SK-N-SH (cell line): ENCODE measurements at regions not wholly inside any gene's neighbourhood (a gene's known extent, or its start where the extent isn't known, plus 50 kb on each side); places are given as distances from the start of the nearest gene placed in this dataset.

Experiments used
- CTCF ChIA-PET: fragments of 300-600, 350-600 bp; formaldehyde crosslinking; extraction: SDS; loops from one replicate; lab custom pipeline; 2021; lab: Yijun Ruan, JAX
- POLR2A ChIA-PET: fragments of 350-600 bp; sonication (Branson Sonifier 250); formaldehyde crosslinking; extraction: SDS; loops from one replicate; lab custom pipeline; 2020; ENCODE audit warnings: antibody characterized with exemption, inconsistent platforms; lab: Yijun Ruan, JAX
- DNase-seq: peaks from one replicate; pipeline ENCODE4 v3.0.0; 2012
- H2AFZ ChIP-seq: fragments of 200-600 bp; sonication (generic); 2 replicates; pipeline ENCODE4 v1.8.1; 2016; ENCODE audit warnings: antibody characterized with exemption, mild to moderate bottlenecking, low read depth
- H3F3A ChIP-seq: fragments of 200-600 bp; sonication (generic); replicated peaks from 2 replicates; pipeline ENCODE3; 2016; ENCODE audit warnings: antibody characterized with exemption, mild to moderate bottlenecking; ENCODE audit not compliant: insufficient read depth
- H3K27ac ChIP-seq, 2 experiments: fragments of 200-500 bp in 1 of 2; fragments of 200-600 bp in 1 of 2; sonication (Bioruptor generic) in 1 of 2; sonication (generic), shearing (Covaris generic) in 1 of 2; 2 replicates each; pipeline versions ENCODE4 v1.5.1 to v1.6.1; 2014 to 2016; ENCODE audit warnings: low read depth in 2 of 2, inconsistent platforms in 1 of 2, low read length in 1 of 2, mild to moderate bottlenecking in 1 of 2, mixed read lengths in 1 of 2
- H3K27me3 ChIP-seq: fragments of 200-600 bp; sonication (generic), shearing (Covaris generic); 2 replicates; pipeline ENCODE4 v1.6.1; 2016; ENCODE audit warnings: mixed run types; ENCODE audit not compliant: insufficient read depth
- H3K36me3 ChIP-seq, 2 experiments: fragments of 200-500 bp in 1 of 2; fragments of 200-600 bp in 1 of 2; sonication (Bioruptor generic) in 1 of 2; sonication (generic) in 1 of 2; replicated peaks in 1 of 2; 2 replicates each; pipeline versions ENCODE3 to v1.5.1; 2014 to 2016; ENCODE audit warnings: low read length in 1 of 2, mild to moderate bottlenecking in 1 of 2; ENCODE audit not compliant: insufficient read depth in 2 of 2, control insufficient read depth in 1 of 2
- H3K4me1 ChIP-seq, 2 experiments: fragments of 200-500 bp in 1 of 2; fragments of 200-600 bp in 1 of 2; sonication (Bioruptor generic) in 1 of 2; sonication (generic), shearing (Covaris generic) in 1 of 2; 2 replicates each; pipeline versions ENCODE4 v1.5.1 to v1.6.1; 2014 to 2016; ENCODE audit warnings: low read depth in 1 of 2, low read length in 1 of 2, mixed run types in 1 of 2; ENCODE audit not compliant: insufficient read depth in 2 of 2, control insufficient read depth in 1 of 2
- H3K4me2 ChIP-seq: fragments of 200-600 bp; sonication (generic), shearing (Covaris generic); 2 replicates; pipeline ENCODE4 v1.6.1; 2017; ENCODE audit warnings: mixed run types
- H3K4me3 ChIP-seq, 2 experiments: fragments of 200-500 bp in 1 of 2; fragments of 200-600 bp in 1 of 2; sonication (Bioruptor generic) in 1 of 2; sonication (generic), shearing (Covaris generic) in 1 of 2; 2 replicates each; pipeline versions ENCODE4 v1.5.1 to v1.8.1; 2014 to 2016; ENCODE audit warnings: low read depth in 2 of 2, inconsistent platforms in 1 of 2, low read length in 1 of 2, mild to moderate bottlenecking in 1 of 2, mixed read lengths in 1 of 2, moderate library complexity in 1 of 2
- H3K79me2 ChIP-seq: fragments of 200-600 bp; sonication (generic); 2 replicates; pipeline ENCODE4 v1.8.1; 2017; ENCODE audit warnings: mild to moderate bottlenecking; ENCODE audit not compliant: insufficient read depth
- H3K9ac ChIP-seq: fragments of 200-600 bp; sonication (generic); 2 replicates; pipeline ENCODE4 v1.6.1; 2017; ENCODE audit warnings: mixed run types
- H3K9me2 ChIP-seq: fragments of 200-600 bp; sonication (generic); 2 replicates; pipeline ENCODE4 v1.6.1; 2017; ENCODE audit warnings: mixed run types
- H3K9me3 ChIP-seq: fragments of 200-600 bp; sonication (generic); 2 replicates; pipeline ENCODE4 v1.6.1; 2017; ENCODE audit warnings: mixed run types, mild to moderate bottlenecking, moderate library complexity
- H4K20me1 ChIP-seq: fragments of 200-600 bp; sonication (generic); 2 replicates; pipeline ENCODE4 v1.6.1; 2017; ENCODE audit warnings: mild to moderate bottlenecking, mixed run types; ENCODE audit not compliant: insufficient read depth
- CTCF ChIP-seq: fragments of 200-600 bp; sonication (generic); IDR thresholded peaks from 2 replicates; pipeline ENCODE4 v1.6.1; 2017; ENCODE audit warnings: antibody characterized with exemption, mild to moderate bottlenecking, moderate library complexity
- EZH2phosphoT487 ChIP-seq: fragments of 200-600 bp; sonication (generic); IDR thresholded peaks from 2 replicates; pipeline ENCODE4 v1.6.1; 2017; ENCODE audit warnings: low read depth, mixed run types, mild to moderate bottlenecking, antibody characterized with exemption, moderate library complexity, borderline replicate concordance
- FOSL2 ChIP-seq: IDR thresholded peaks from 2 replicates; pipeline ENCODE4 v1.4.0; 2012; ENCODE audit warnings: low read depth, mild to moderate bottlenecking, moderate library complexity, borderline replicate concordance
- FOXJ3 ChIP-seq: sonication (generic); formaldehyde crosslinking; IDR thresholded peaks from 2 replicates; pipeline ENCODE4 v1.5.1; 2020; ENCODE audit warnings: mild to moderate bottlenecking, missing genetic modification reagents
- FOXM1 ChIP-seq: IDR thresholded peaks from 2 replicates; pipeline ENCODE4 v1.4.0; 2012; ENCODE audit warnings: low read depth, mild to moderate bottlenecking
- GABPA ChIP-seq: IDR thresholded peaks from 2 replicates; pipeline ENCODE4 v1.4.0; 2012; ENCODE audit warnings: low read depth, mild to moderate bottlenecking
- GATA2 ChIP-seq: sonication (generic); formaldehyde crosslinking; IDR thresholded peaks from 2 replicates; pipeline ENCODE4 v1.5.0; 2020; ENCODE audit warnings: mild to moderate bottlenecking, missing genetic modification reagents
- MAX ChIP-seq: IDR thresholded peaks from 2 replicates; pipeline ENCODE4 v1.4.0; 2012; ENCODE audit warnings: low read depth
- NRF1 ChIP-seq: IDR thresholded peaks from 2 replicates; pipeline ENCODE4 v1.6.1; 2012; ENCODE audit warnings: low read depth, mild to moderate bottlenecking, low read length
- PBX3 ChIP-seq: IDR thresholded peaks from 2 replicates; pipeline ENCODE4; 2012
- POLR2AphosphoS5 ChIP-seq: IDR thresholded peaks from 2 replicates; pipeline ENCODE4 v1.6.1; 2012; ENCODE audit warnings: low read depth, low read length
- RXRA ChIP-seq: IDR thresholded peaks from 2 replicates; pipeline ENCODE4 v1.4.0; 2012; ENCODE audit warnings: low read depth, mild to moderate bottlenecking, borderline replicate concordance
- SIN3A ChIP-seq: IDR thresholded peaks from 2 replicates; pipeline ENCODE4 v1.6.1; 2012; ENCODE audit warnings: low read depth, mild to moderate bottlenecking, low read length, moderate library complexity, borderline replicate concordance
- SMC3 ChIP-seq: IDR thresholded peaks from 2 replicates; pipeline ENCODE4 v1.6.1; 2012; ENCODE audit warnings: low read depth, low read length, improper control_type of control experiment
- TAF1 ChIP-seq: IDR thresholded peaks from 2 replicates; pipeline ENCODE4 v1.6.1; 2012; ENCODE audit warnings: low read depth, mild to moderate bottlenecking, low read length, moderate library complexity, borderline replicate concordance
- TCF12 ChIP-seq: IDR thresholded peaks from 2 replicates; pipeline ENCODE4 v1.4.0; 2012
- TEAD4 ChIP-seq: IDR thresholded peaks from 2 replicates; pipeline ENCODE4 v1.4.0; 2012; ENCODE audit warnings: mild to moderate bottlenecking, borderline replicate concordance; ENCODE audit not compliant: insufficient read depth
- YY1 ChIP-seq: IDR thresholded peaks from 2 replicates; pipeline ENCODE4 v1.4.0; 2012; ENCODE audit warnings: low read depth, mild to moderate bottlenecking
- ZBTB33 ChIP-seq: IDR thresholded peaks from 2 replicates; pipeline ENCODE4 v1.4.0; 2012; ENCODE audit warnings: low read depth, borderline replicate concordance
- WGBS: methylation state at CpG from one replicate; pipeline ENCODE4 v1.1.6; 2017; ENCODE audit warnings: low lambda C conversion rate; 5-methylcytosine and 5-hydroxymethylcytosine counted together

- Histone ChIP-seq H3F3A (no peaks in the 10 kb centered on the region), H2AFZ (no peak overlapping the region), H3K9me3 (no peaks in the 10 kb centered on the region), H3K9ac (no peak overlapping the region), H3K4me2 (no peak overlapping the region), H3K36me3 (no peaks in the 10 kb centered on the region), H3K4me3 (no peak overlapping the region), H3K27me3 (no peaks in the 10 kb centered on the region), H3K79me2 (no peaks in the 10 kb centered on the region), H4K20me1 (no peaks in the 10 kb centered on the region), H3K9me2 (no peaks in the 10 kb centered on the region), H3K4me1 (peaks cover 0 to 8% of the 10 kb centered on the region in 2 experiments; a peak in 1 of 4 replicates), H3K27ac (no peak overlapping the region)
- ChIA-PET CTCF (interaction anchor here (1.3 to 2.5 kb wide), 4 partner anchors 10 to 378 kb away, joined by 4 to 6 read pairs (median 6); no protein-coding TSS in a partner anchor), POLR2A (no interaction called here)
- TF ChIP-seq TEAD4 = no peak
- TF ChIP-seq GABPA = no peak
- no peak for TF ChIP-seq FOXM1
- TF ChIP-seq SIN3A = no peak
- TF ChIP-seq POLR2AphosphoS5 = no peak
- no peak for TF ChIP-seq EZH2phosphoT487
- no peak for TF ChIP-seq YY1
- TF ChIP-seq FOSL2 = no peak
- no peak for TF ChIP-seq TCF12
- TF ChIP-seq PBX3 = no peak
- TF ChIP-seq TAF1 = no peak
- no peak for TF ChIP-seq FOXJ3
- no peak for TF ChIP-seq CTCF
- TF ChIP-seq RXRA = no peak
- no peak for TF ChIP-seq ZBTB33
- no peak for TF ChIP-seq MAX
- TF ChIP-seq SMC3 = no peak
- no peak for TF ChIP-seq NRF1
- no peak for TF ChIP-seq GATA2 (CRISPR knock-in tag)
- WGBS = 75% methylated on average over 2 of the region's 2 CpGs
- no peak for DNase-seq
Measured at GRCh38 chr3:139293665-139294023, 50.2 kb upstream of the MRPS22 start.
